ENCODE measurements at regions not wholly inside any gene's neighbourhood (a gene's known extent, or its start where the extent isn't known, plus 50 kb on each side); places are given as distances from the start of the nearest gene placed in this dataset.

DNA sequence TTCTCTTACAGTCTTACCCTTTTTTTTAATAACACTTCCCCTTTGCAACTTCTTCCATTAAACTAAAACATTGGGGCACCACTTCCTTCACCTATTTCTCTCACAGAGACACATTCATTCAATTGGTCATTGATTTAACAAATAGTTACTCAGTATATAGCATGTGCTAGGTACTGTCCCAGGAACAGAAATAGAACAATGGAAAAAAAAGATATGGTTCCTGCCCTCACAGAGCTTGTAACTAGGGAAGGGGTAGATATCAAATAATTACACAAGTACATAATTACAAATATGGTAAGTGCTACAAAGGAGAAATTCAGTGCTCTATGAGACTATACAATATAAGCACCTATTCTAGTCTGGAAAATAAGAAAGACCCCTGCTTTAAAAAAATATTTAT is 165.5 kb upstream of the RBBP8 start:
- H3K36me3 ChIP-seq (ENCODE audit: insufficient read depth, low read length) = no peaks in the 10 kb centered on the region
- no peak overlapping the region for H3K4me3 ChIP-seq
- H3K9me3 ChIP-seq (ENCODE audit: low read depth, low read length) = no peaks in the 10 kb centered on the region
- no peak for DNase-seq (ENCODE audit: low read depth, low spot score)
- H3K9ac ChIP-seq (ENCODE audit: insufficient read length) = no peak overlapping the region
- H3K27ac ChIP-seq = no peak overlapping the region
- TF ChIP-seq FOXP2 (optimal IDR thresholded peaks at IDR 0.05; ENCODE audit: control extremely low read depth, extremely low read length, insufficient read depth) (no peak), EZH2 (IDR thresholded peaks at IDR 0.05) (no peak), POLR2AphosphoS5 (IDR thresholded peaks at IDR 0.05; ENCODE audit: borderline replicate concordance, low read depth, low read length) (no peak)

DNA sequence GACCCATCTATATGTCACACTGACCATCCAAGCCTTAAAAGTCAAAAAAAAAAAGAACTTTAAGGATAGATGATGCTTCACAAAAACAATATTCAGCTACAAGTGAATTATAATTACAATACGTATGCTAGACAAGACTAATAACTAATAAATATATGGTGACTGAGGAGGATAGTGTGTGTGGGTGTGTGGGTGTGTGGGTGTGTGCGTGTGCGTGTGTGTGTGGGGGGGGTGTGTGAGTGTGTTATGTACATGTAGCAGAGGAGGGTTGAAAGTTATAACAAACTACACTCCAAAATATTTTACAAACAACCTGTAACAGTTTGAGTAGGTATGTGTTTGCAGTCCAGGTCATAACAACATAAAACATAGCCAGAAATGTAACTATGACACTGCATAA is 159.2 kb upstream of the RBBP8 start:
- Histone ChIP-seq H3K36me3 (ENCODE audit: insufficient read depth, low read length) (no peaks in the 10 kb centered on the region), H3K9ac (ENCODE audit: insufficient read length) (no peak overlapping the region), H3K27ac (no peak overlapping the region), H3K4me3 (no peak overlapping the region), H3K9me3 (ENCODE audit: low read depth, low read length) (no peaks in the 10 kb centered on the region)
- no peak for TF ChIP-seq EZH2 (IDR thresholded peaks at IDR 0.05)
- no peak for TF ChIP-seq POLR2AphosphoS5 (IDR thresholded peaks at IDR 0.05; ENCODE audit: borderline replicate concordance, low read depth, low read length)
- no peak for TF ChIP-seq FOXP2 (optimal IDR thresholded peaks at IDR 0.05; ENCODE audit: control extremely low read depth, extremely low read length, insufficient read depth)
- DNase-seq (ENCODE audit: low read depth, low spot score) = no peak

DNA sequence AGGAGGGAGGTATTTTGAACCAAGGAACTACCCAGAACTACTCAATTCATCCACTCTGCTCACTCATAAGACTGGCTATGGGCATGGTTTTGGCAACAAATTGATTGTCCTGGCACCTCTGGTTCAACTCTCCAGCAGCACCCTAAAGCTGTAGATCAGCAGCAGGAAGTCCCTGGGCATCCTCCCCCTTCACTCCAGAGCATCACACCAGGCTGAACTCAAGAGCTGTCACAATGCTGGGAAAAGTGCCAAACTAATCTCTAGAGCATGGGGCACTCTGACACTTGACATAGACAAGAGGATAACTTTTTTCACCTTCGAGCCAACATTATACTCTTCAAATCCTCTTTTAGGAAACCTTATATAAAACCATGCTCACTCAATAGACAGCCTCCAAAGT is 154.1 kb upstream of the RBBP8 start:
- no peak for DNase-seq (ENCODE audit: low read depth, low spot score)
- no peak for TF ChIP-seq EZH2 (IDR thresholded peaks at IDR 0.05)
- TF ChIP-seq FOXP2 (optimal IDR thresholded peaks at IDR 0.05; ENCODE audit: control extremely low read depth, extremely low read length, insufficient read depth) = no peak
- no peak for TF ChIP-seq POLR2AphosphoS5 (IDR thresholded peaks at IDR 0.05; ENCODE audit: borderline replicate concordance, low read depth, low read length)
- Histone ChIP-seq H3K9ac (ENCODE audit: insufficient read length) (no peak overlapping the region), H3K27ac (no peak overlapping the region), H3K4me3 (no peak overlapping the region), H3K9me3 (ENCODE audit: low read depth, low read length) (no peaks in the 10 kb centered on the region), H3K36me3 (ENCODE audit: insufficient read depth, low read length) (no peaks in the 10 kb centered on the region)

DNA sequence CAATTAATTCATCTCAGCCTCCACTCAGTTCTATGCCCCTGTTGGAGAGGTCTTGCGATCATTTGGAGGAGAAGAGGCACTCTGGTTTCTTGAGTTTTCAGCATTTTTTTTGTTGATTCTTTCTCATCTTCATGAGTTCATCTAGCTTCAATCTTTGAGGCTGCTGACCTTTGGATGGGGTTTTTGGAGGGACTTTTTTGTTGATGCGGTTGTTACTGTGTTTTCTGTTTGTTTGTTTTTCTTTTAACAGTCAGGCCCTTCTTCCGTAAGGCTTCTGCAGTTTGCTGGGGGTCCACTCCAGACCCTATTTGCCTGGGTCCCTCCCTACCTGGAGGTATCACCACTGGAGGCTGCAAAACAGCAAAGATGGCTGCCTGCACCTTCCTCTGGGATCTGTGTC is 149.9 kb upstream of the RBBP8 start:
- Histone ChIP-seq H3K27ac (no peak overlapping the region), H3K9me3 (ENCODE audit: low read depth, low read length) (no peaks in the 10 kb centered on the region), H3K9ac (ENCODE audit: insufficient read length) (no peak overlapping the region), H3K4me3 (no peak overlapping the region), H3K36me3 (ENCODE audit: insufficient read depth, low read length) (no peaks in the 10 kb centered on the region)
- DNase-seq (ENCODE audit: low read depth, low spot score) = no peak
- TF ChIP-seq FOXP2 (optimal IDR thresholded peaks at IDR 0.05; ENCODE audit: control extremely low read depth, extremely low read length, insufficient read depth) = no peak
- TF ChIP-seq EZH2 (IDR thresholded peaks at IDR 0.05) = no peak
- TF ChIP-seq POLR2AphosphoS5 (IDR thresholded peaks at IDR 0.05; ENCODE audit: borderline replicate concordance, low read depth, low read length) = no peak

DNA sequence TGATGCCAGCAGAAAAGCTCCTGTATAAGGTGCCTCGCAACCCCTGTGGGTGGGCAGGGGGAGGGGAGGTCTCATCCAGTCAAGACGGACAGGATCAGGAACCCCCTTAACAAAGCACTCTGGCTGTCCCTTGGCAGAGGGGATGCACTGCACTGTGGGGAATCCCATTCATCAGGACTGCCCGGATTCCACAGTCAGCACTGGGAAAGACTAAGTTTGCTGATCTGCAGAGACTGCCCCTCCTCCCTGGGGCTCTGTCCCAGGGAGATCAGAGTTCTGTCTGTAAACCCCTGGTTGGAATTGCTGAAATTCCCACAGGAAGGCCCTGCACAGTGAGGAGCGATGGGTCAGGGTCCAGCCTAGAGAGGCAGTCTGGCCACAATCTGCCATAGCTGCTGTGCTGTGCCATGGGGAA is 149.5 kb upstream of the RBBP8 start:
- Histone ChIP-seq H3K36me3 (ENCODE audit: insufficient read depth, low read length) (no peaks in the 10 kb centered on the region), H3K9ac (ENCODE audit: insufficient read length) (no peak overlapping the region), H3K9me3 (ENCODE audit: low read depth, low read length) (no peaks in the 10 kb centered on the region), H3K27ac (no peak overlapping the region), H3K4me3 (no peak overlapping the region)
- no peak for DNase-seq (ENCODE audit: low read depth, low spot score)
- TF ChIP-seq FOXP2 (optimal IDR thresholded peaks at IDR 0.05; ENCODE audit: control extremely low read depth, extremely low read length, insufficient read depth) (no peak), EZH2 (IDR thresholded peaks at IDR 0.05) (no peak), POLR2AphosphoS5 (IDR thresholded peaks at IDR 0.05; ENCODE audit: borderline replicate concordance, low read depth, low read length) (no peak)

DNA sequence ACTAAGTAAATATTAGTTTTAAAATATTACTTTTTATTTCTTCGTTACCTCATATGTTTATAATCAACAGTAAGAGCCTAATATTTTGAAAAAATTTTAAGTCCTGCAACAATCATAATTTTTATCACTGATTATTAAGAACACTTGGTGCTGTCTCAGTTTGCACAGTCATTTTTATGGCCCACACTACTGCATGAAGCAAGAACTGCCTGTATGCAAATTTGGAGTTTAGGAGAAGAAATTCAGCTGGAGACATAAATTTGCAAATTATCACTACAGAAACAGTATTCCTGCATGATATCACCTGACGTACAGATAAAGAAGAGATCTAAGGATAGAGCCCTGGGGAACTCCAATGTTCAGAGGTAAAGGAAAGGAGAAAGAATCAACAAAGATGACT is 144.1 kb upstream of the RBBP8 start:
- Histone ChIP-seq H3K36me3 (ENCODE audit: insufficient read depth, low read length) (no peaks in the 10 kb centered on the region), H3K9me3 (ENCODE audit: low read depth, low read length) (no peaks in the 10 kb centered on the region), H3K27ac (no peak overlapping the region), H3K4me3 (no peak overlapping the region), H3K9ac (ENCODE audit: insufficient read length) (no peak overlapping the region)
- TF ChIP-seq POLR2AphosphoS5 (IDR thresholded peaks at IDR 0.05; ENCODE audit: borderline replicate concordance, low read depth, low read length) (no peak), FOXP2 (optimal IDR thresholded peaks at IDR 0.05; ENCODE audit: control extremely low read depth, extremely low read length, insufficient read depth) (no peak), EZH2 (IDR thresholded peaks at IDR 0.05) (no peak)
- DNase-seq (ENCODE audit: low read depth, low spot score) = no peak

DNA sequence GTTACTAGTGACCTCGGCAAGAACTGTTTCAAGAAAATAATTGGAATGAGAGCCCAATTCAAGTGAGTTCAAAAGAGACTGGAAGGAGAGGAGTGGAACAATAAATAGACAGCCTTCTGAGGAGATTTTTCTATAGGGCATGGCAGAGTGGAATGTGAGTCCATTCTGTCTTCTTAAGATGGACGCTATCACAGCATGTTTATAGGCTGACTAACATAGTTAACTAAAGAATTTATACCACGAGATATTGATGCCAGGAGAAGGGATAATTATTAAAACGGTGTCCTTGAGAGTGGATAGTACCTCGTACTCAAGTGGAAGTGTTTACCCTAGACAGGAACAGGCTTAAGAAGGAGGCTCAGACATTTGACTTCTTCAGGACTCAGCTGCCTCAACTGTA is 143.5 kb upstream of the RBBP8 start:
- no peak for DNase-seq (ENCODE audit: low read depth, low spot score)
- Histone ChIP-seq H3K9ac (ENCODE audit: insufficient read length) (no peak overlapping the region), H3K9me3 (ENCODE audit: low read depth, low read length) (no peaks in the 10 kb centered on the region), H3K27ac (no peak overlapping the region), H3K4me3 (no peak overlapping the region), H3K36me3 (ENCODE audit: insufficient read depth, low read length) (no peaks in the 10 kb centered on the region)
- TF ChIP-seq POLR2AphosphoS5 (IDR thresholded peaks at IDR 0.05; ENCODE audit: borderline replicate concordance, low read depth, low read length) (no peak), FOXP2 (optimal IDR thresholded peaks at IDR 0.05; ENCODE audit: control extremely low read depth, extremely low read length, insufficient read depth) (no peak), EZH2 (IDR thresholded peaks at IDR 0.05) (no peak)

DNA sequence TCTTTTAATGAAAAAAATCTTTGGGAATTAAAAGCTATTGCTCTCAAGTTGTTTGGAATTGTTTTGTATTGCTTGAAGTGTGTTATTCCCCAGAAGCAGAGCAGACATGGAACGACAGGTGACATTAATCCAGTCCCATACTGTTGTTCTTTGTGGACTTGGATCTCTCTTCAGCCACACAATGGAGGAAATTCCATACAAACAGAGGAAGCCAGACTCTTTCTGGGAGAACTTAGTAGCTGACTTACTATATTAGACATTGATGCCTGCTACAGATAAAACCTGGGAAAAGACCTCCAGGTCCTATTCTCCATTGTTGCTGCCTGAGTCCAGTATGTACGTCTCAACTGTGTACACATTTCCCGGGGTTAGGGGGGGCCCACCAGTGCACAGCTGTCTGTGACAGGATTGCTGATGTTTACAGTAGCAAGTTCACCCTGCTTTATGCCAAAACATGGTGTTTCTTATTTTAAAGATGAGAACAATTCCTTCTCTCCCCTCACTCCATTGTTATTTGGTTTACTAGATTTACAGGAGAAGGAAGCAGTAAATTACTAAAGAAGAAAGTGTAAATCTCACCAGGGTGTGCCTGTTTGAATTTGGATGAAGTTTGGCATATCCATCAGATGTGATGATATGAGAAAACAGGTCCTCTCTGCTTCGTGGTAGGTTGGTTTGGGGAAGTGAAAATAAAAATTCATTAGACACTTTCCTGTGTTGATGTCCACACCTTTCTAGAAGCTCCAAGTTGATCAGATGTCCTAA is 142.4 kb upstream of the RBBP8 start:
- TF ChIP-seq EZH2 (IDR thresholded peaks at IDR 0.05) (no peak), POLR2AphosphoS5 (IDR thresholded peaks at IDR 0.05; ENCODE audit: borderline replicate concordance, low read depth, low read length) (no peak), FOXP2 (optimal IDR thresholded peaks at IDR 0.05; ENCODE audit: control extremely low read depth, extremely low read length, insufficient read depth) (no peak)
- Histone ChIP-seq H3K9me3 (ENCODE audit: low read depth, low read length) (no peaks in the 10 kb centered on the region), H3K4me3 (no peak overlapping the region), H3K36me3 (ENCODE audit: insufficient read depth, low read length) (no peaks in the 10 kb centered on the region), H3K9ac (ENCODE audit: insufficient read length) (no peak overlapping the region), H3K27ac (no peak overlapping the region)
- DNase-seq (ENCODE audit: low read depth, low spot score) = no peak

DNA sequence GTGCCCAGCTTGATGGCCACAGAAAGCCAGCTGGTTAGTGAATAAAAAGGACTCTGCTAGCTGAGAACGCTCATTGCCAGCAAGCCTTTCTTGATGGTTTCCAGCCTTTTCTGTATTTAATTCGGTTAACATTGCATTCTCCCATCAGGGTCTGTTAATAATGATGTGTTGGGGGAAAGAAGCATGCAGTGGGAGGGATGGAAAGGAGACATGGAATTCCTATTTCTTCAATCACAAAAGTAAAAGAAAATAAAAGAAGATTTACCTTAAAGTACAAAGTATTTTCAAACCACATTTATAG is 141.9 kb upstream of the RBBP8 start:
- no peak overlapping the region for H3K27ac ChIP-seq

More for the DNA sequence above, 141.9 kb upstream of the RBBP8 start:
- DNase-seq (ENCODE audit: low read depth, low spot score) = no peak
- TF ChIP-seq FOXP2 (optimal IDR thresholded peaks at IDR 0.05; ENCODE audit: control extremely low read depth, extremely low read length, insufficient read depth) (no peak), EZH2 (IDR thresholded peaks at IDR 0.05) (no peak), POLR2AphosphoS5 (IDR thresholded peaks at IDR 0.05; ENCODE audit: borderline replicate concordance, low read depth, low read length) (no peak)
- Histone ChIP-seq H3K9me3 (ENCODE audit: low read depth, low read length) (no peaks in the 10 kb centered on the region), H3K36me3 (ENCODE audit: insufficient read depth, low read length) (no peaks in the 10 kb centered on the region), H3K4me3 (no peak overlapping the region), H3K9ac (ENCODE audit: insufficient read length) (no peak overlapping the region)
